ENCODE measurements at regions not wholly inside any gene's neighbourhood (a gene's known extent, or its start where the extent isn't known, plus 50 kb on each side); places are given as distances from the start of the nearest gene placed in this dataset.
"Not testable (repeated sequence)": the region's sequence is repeated elsewhere in the genome, so short reads cannot be mapped to it uniquely, and the experiment has no call there.

GRCh38 chr5:17831279-17831678, 197.0 kb downstream of the TAF11L14 start:
- DNase-seq = no peak

- DNase-seq = no peak
Measured at GRCh38 chr5:17832949-17833745, 198.9 kb downstream of the TAF11L14 start.

GRCh38 chr5:17837757-17838156, 203.5 kb downstream of the TAF11L14 start:
- DNase-seq = no peak

GRCh38 chr5:17838469-17838868, 204.2 kb downstream of the TAF11L14 start:
- no peak for DNase-seq

GRCh38 chr5:17839848-17840247, 205.6 kb downstream of the TAF11L14 start:
- no peak for DNase-seq

- DNase-seq = no peak
Measured at GRCh38 chr5:17846496-17846895, 212.2 kb downstream of the TAF11L14 start.

GRCh38 chr5:17847286-17847685, 213.0 kb downstream of the TAF11L14 start:
- DNase-seq = no peak

GRCh38 chr5:17852111-17852510, 217.9 kb downstream of the TAF11L14 start:
- no peak for DNase-seq

GRCh38 chr5:17852740-17853139, 218.5 kb downstream of the TAF11L14 start:
- DNase-seq = no peak

- DNase-seq = no peak
Measured at GRCh38 chr5:17854901-17855300, 220.6 kb downstream of the TAF11L14 start.

- no peak for DNase-seq
Measured at GRCh38 chr5:17860660-17861315, 226.5 kb downstream of the TAF11L14 start.

- DNase-seq = not testable (repeated sequence)
Measured at GRCh38 chr5:17864903-17865302, 230.6 kb downstream of the TAF11L14 start.

GRCh38 chr5:17865966-17866365, 231.7 kb downstream of the TAF11L14 start:
- DNase-seq = not testable (repeated sequence)

- DNase-seq = no peak
Measured at GRCh38 chr5:17872204-17872603, 237.9 kb downstream of the TAF11L14 start.

- no peak for DNase-seq
Measured at GRCh38 chr5:17878541-17878940, 244.3 kb downstream of the TAF11L14 start.

GRCh38 chr5:17879276-17879675, 245.0 kb downstream of the TAF11L14 start:
- DNase-seq = no peak

GRCh38 chr5:17880869-17881268, 246.6 kb downstream of the TAF11L14 start:
- DNase-seq = no peak

- DNase-seq = no peak
Measured at GRCh38 chr5:17882760-17883488, 248.7 kb downstream of the TAF11L14 start.

- DNase-seq = no peak
Measured at GRCh38 chr5:17888155-17888554, 253.9 kb downstream of the TAF11L14 start.

- no peak for DNase-seq
Measured at GRCh38 chr5:17890501-17890900, 256.2 kb downstream of the TAF11L14 start.

- no peak for DNase-seq
Measured at GRCh38 chr5:17891881-17892280, 257.6 kb downstream of the TAF11L14 start.

- no peak for DNase-seq
Measured at GRCh38 chr5:17893026-17893635, 258.9 kb downstream of the TAF11L14 start.

GRCh38 chr5:17895288-17896033, 261.2 kb downstream of the TAF11L14 start:
- no peak for DNase-seq

Measured in activated CD8-positive, alpha-beta memory T cell treated with anti-CD3 and anti-CD28 coated beads, Interleukin-2, amount 50 U/mL, for 48 hours (primary cell).